ENCODE measurements at regions not wholly inside any gene's neighbourhood (a gene's known extent, or its start where the extent isn't known, plus 50 kb on each side); places are given as distances from the start of the nearest gene placed in this dataset.
"Not testable (repeated sequence)": the region's sequence is repeated elsewhere in the genome, so short reads cannot be mapped to it uniquely, and the experiment has no call there.

GRCh38 chr11:106514706-106515105 is 437.2 kb downstream of the AASDHPPT start:
- Histone ChIP-seq H3K4me1 (ENCODE audit: control insufficient read depth, insufficient read depth, low read length, unreplicated experiment) (no peaks in the 10 kb centered on the region), H3K4me3 (ENCODE audit: low read depth, low read length) (no peak overlapping the region), H2AFZ (ENCODE audit: low read length, unreplicated experiment) (no peak overlapping the region), H3K27me3 (ENCODE audit: insufficient read depth, low read length) (no peaks in the 10 kb centered on the region), H3K27ac (ENCODE audit: low read depth, low read length) (no peak overlapping the region), H3K79me2 (ENCODE audit: control insufficient read depth, insufficient read depth, low read length, unreplicated experiment) (no peaks in the 10 kb centered on the region), H3K36me3 (ENCODE audit: insufficient read depth, low read length) (no peaks in the 10 kb centered on the region)

DNA sequence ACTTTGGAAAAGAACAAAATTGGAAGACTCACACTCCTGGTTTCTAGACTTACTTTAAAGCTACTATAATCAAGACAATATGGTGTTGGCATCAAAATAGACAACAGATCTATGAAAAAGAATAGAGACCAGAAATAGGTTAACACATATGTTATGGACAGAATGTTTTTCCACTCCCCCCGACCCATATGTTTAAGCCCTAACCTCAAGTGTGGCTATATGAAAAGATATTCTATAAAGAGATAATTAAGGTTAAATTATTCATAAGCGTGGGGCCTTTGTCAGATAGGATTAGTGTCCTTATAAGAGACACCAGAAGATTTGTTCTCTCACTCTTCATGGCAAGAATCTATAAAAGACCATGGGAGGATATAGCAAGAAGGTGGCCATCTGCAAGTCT is 440.0 kb downstream of the AASDHPPT start:
- Histone ChIP-seq H3K79me2 (ENCODE audit: control insufficient read depth, insufficient read depth, low read length, unreplicated experiment) (no peaks in the 10 kb centered on the region), H3K27me3 (ENCODE audit: insufficient read depth, low read length) (no peaks in the 10 kb centered on the region), H3K27ac (ENCODE audit: low read depth, low read length) (no peak overlapping the region)

GRCh38 chr11:106520146-106520912 is 442.9 kb downstream of the AASDHPPT start:
- Histone ChIP-seq H3K27ac (ENCODE audit: low read depth, low read length) (no peak overlapping the region), H3K27me3 (ENCODE audit: insufficient read depth, low read length) (no peaks in the 10 kb centered on the region), H2AFZ (ENCODE audit: low read length, unreplicated experiment) (no peak overlapping the region), H3K79me2 (ENCODE audit: control insufficient read depth, insufficient read depth, low read length, unreplicated experiment) (no peaks in the 10 kb centered on the region), H3K4me1 (ENCODE audit: control insufficient read depth, insufficient read depth, low read length, unreplicated experiment) (no peaks in the 10 kb centered on the region), H3K36me3 (ENCODE audit: insufficient read depth, low read length) (no peaks in the 10 kb centered on the region), H3K4me3 (ENCODE audit: low read depth, low read length) (no peak overlapping the region)

More for the DNA sequence above, 440.0 kb downstream of the AASDHPPT start:
- Histone ChIP-seq H2AFZ (ENCODE audit: low read length, unreplicated experiment) (no peak overlapping the region), H3K36me3 (ENCODE audit: insufficient read depth, low read length) (no peaks in the 10 kb centered on the region), H3K4me3 (ENCODE audit: low read depth, low read length) (no peak overlapping the region), H3K4me1 (ENCODE audit: control insufficient read depth, insufficient read depth, low read length, unreplicated experiment) (no peaks in the 10 kb centered on the region)

DNA sequence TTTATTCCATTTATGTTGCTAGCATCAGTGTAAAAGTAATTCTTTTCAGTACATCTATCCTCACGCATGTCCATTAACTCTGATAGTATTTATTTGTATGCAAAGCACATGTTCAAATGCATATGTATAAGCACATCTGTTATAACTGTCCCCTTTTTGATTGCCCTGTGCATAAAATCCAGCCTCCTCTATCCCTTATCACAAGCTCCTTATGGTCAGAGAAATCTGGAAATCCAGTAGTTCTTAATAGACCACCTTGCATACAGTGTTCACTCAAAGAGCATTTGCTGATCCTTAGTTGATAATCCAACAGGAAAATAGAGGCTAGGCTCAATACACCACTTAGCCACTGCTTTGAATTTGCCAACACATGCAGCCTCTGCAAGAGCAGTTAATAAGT is 443.5 kb downstream of the AASDHPPT start:
- Histone ChIP-seq H3K36me3 (ENCODE audit: insufficient read depth, low read length) (no peaks in the 10 kb centered on the region), H3K4me1 (ENCODE audit: control insufficient read depth, insufficient read depth, low read length, unreplicated experiment) (no peaks in the 10 kb centered on the region), H3K4me3 (ENCODE audit: low read depth, low read length) (no peak overlapping the region), H2AFZ (ENCODE audit: low read length, unreplicated experiment) (no peak overlapping the region), H3K27me3 (ENCODE audit: insufficient read depth, low read length) (no peaks in the 10 kb centered on the region), H3K79me2 (ENCODE audit: control insufficient read depth, insufficient read depth, low read length, unreplicated experiment) (no peaks in the 10 kb centered on the region), H3K27ac (ENCODE audit: low read depth, low read length) (no peak overlapping the region)

DNA sequence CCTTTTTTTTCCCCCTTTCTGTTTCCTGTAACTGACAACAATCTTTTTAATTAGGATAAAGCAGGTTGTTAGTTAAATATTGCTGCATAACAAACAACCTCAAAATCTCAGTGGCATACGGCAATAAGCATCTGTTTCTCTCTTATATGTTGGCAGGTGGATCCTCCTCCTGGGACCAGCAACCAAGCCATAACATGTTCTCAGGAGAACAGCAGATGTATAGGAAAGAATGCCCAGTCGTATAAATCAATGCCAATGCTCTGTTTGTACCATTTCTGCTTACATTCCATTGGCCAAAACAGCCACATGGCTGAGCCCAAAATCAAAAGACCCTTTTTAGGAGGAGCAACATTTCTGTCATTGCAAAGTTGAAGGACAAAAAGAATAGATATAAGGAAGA is 445.7 kb downstream of the AASDHPPT start:
- Histone ChIP-seq H2AFZ (ENCODE audit: low read length, unreplicated experiment) (no peak overlapping the region), H3K4me1 (ENCODE audit: control insufficient read depth, insufficient read depth, low read length, unreplicated experiment) (no peaks in the 10 kb centered on the region), H3K27ac (ENCODE audit: low read depth, low read length) (no peak overlapping the region), H3K4me3 (ENCODE audit: low read depth, low read length) (no peak overlapping the region), H3K27me3 (ENCODE audit: insufficient read depth, low read length) (no peaks in the 10 kb centered on the region), H3K79me2 (ENCODE audit: control insufficient read depth, insufficient read depth, low read length, unreplicated experiment) (no peaks in the 10 kb centered on the region), H3K36me3 (ENCODE audit: insufficient read depth, low read length) (no peaks in the 10 kb centered on the region)

- H3K79me2 ChIP-seq (ENCODE audit: control insufficient read depth, insufficient read depth, low read length, unreplicated experiment): no peaks in the 10 kb centered on the region
- no peak overlapping the region for H3K27ac ChIP-seq (ENCODE audit: low read depth, low read length)
- H3K4me1 ChIP-seq (ENCODE audit: control insufficient read depth, insufficient read depth, low read length, unreplicated experiment): no peaks in the 10 kb centered on the region
Measured at GRCh38 chr11:106523921-106524320, 446.5 kb downstream of the AASDHPPT start.

GRCh38 chr11:106524436-106524835 is 447.0 kb downstream of the AASDHPPT start:
- Histone ChIP-seq H3K36me3 (ENCODE audit: insufficient read depth, low read length) (no peaks in the 10 kb centered on the region), H3K79me2 (ENCODE audit: control insufficient read depth, insufficient read depth, low read length, unreplicated experiment) (no peaks in the 10 kb centered on the region), H3K4me1 (ENCODE audit: control insufficient read depth, insufficient read depth, low read length, unreplicated experiment) (no peaks in the 10 kb centered on the region), H3K27ac (ENCODE audit: low read depth, low read length) (no peak overlapping the region), H3K4me3 (ENCODE audit: low read depth, low read length) (no peak overlapping the region), H3K27me3 (ENCODE audit: insufficient read depth, low read length) (no peaks in the 10 kb centered on the region), H2AFZ (ENCODE audit: low read length, unreplicated experiment) (no peak overlapping the region)

More at GRCh38 chr11:106523921-106524320, 446.5 kb downstream of the AASDHPPT start:
- H2AFZ ChIP-seq (ENCODE audit: low read length, unreplicated experiment): no peak overlapping the region
- H3K4me3 ChIP-seq (ENCODE audit: low read depth, low read length): no peak overlapping the region
- no peaks in the 10 kb centered on the region for H3K36me3 ChIP-seq (ENCODE audit: insufficient read depth, low read length)
- no peaks in the 10 kb centered on the region for H3K27me3 ChIP-seq (ENCODE audit: insufficient read depth, low read length)

DNA sequence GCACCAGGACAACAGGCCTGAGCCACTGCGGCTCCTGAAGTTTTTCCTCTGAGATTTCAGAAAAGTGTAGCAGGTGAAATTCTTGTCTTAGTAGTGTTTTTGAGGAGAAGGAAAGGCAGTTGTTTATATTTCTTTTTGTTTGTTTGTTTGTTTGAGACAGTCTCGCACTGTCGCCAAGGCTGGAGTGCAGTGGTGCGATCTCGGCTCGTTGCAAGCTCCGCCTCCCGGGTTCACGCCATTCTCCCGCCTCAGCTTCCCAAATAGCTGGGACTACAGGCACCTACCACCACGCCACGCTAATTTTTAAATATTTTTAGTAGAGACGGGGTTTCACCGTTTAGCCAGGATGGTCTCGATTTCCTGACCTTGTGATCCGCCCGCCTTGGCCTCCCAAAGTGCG is 454.2 kb downstream of the AASDHPPT start:
- not testable (repeated sequence) for H3K4me1 ChIP-seq (ENCODE audit: control insufficient read depth, insufficient read depth, low read length, unreplicated experiment); H3K36me3 ChIP-seq (ENCODE audit: insufficient read depth, low read length)

DNA sequence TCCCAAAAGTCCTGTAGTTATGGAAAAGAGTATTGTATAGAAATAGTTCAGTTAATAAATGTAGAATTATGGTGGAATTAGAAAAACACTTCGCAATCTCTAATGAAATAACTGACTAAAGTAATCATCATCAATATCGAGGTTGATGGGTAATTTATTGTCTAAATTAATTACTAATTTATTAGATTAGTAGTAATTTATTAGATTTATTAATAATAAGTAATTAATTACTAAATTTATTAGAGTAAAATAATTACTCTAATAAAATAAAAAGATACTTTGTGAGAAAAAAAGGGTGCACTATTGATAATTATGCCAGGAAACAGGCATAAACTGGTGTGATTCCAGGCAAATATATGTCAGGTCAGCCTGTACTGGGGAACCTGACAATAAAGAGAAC is 455.6 kb downstream of the AASDHPPT start:
- Histone ChIP-seq H2AFZ (ENCODE audit: low read length, unreplicated experiment) (no peak overlapping the region), H3K36me3 (ENCODE audit: insufficient read depth, low read length) (no peaks in the 10 kb centered on the region), H3K27me3 (ENCODE audit: insufficient read depth, low read length) (no peaks in the 10 kb centered on the region), H3K4me1 (ENCODE audit: control insufficient read depth, insufficient read depth, low read length, unreplicated experiment) (no peaks in the 10 kb centered on the region), H3K79me2 (ENCODE audit: control insufficient read depth, insufficient read depth, low read length, unreplicated experiment) (no peaks in the 10 kb centered on the region), H3K4me3 (ENCODE audit: low read depth, low read length) (no peak overlapping the region), H3K27ac (ENCODE audit: low read depth, low read length) (no peak overlapping the region)

More for the DNA sequence above, 454.2 kb downstream of the AASDHPPT start:
- H2AFZ ChIP-seq (ENCODE audit: low read length, unreplicated experiment); H3K79me2 ChIP-seq (ENCODE audit: control insufficient read depth, insufficient read depth, low read length, unreplicated experiment); H3K27me3 ChIP-seq (ENCODE audit: insufficient read depth, low read length); H3K27ac ChIP-seq (ENCODE audit: low read depth, low read length); H3K4me3 ChIP-seq (ENCODE audit: low read depth, low read length): not testable (repeated sequence)

DNA sequence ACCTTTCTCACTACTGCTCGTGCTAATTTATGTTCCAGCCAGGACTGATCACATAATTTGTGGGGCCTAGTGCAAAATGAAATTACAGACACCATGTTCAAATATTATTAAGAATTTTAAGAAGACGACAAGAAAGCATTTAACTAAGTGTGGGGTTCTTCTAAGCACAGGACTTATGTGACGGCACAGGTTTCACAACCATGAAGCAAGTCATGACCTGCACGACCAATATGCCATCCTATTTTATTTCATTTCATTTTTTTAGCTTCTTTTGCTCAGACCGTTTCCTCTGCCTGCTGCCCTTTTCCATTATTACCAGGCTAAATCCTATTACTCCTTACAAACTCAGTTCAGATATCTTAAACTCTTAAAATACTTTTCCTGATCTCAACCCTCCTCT is 462.5 kb downstream of the AASDHPPT start:
- Histone ChIP-seq H3K27me3 (ENCODE audit: insufficient read depth, low read length) (no peaks in the 10 kb centered on the region), H2AFZ (ENCODE audit: low read length, unreplicated experiment) (no peak overlapping the region), H3K36me3 (ENCODE audit: insufficient read depth, low read length) (no peaks in the 10 kb centered on the region), H3K79me2 (ENCODE audit: control insufficient read depth, insufficient read depth, low read length, unreplicated experiment) (no peaks in the 10 kb centered on the region), H3K4me1 (ENCODE audit: control insufficient read depth, insufficient read depth, low read length, unreplicated experiment) (no peaks in the 10 kb centered on the region), H3K27ac (ENCODE audit: low read depth, low read length) (no peak overlapping the region), H3K4me3 (ENCODE audit: low read depth, low read length) (no peak overlapping the region)

- Histone ChIP-seq H3K79me2 (ENCODE audit: control insufficient read depth, insufficient read depth, low read length, unreplicated experiment) (no peaks in the 10 kb centered on the region), H3K4me1 (ENCODE audit: control insufficient read depth, insufficient read depth, low read length, unreplicated experiment) (no peaks in the 10 kb centered on the region), H3K36me3 (ENCODE audit: insufficient read depth, low read length) (no peaks in the 10 kb centered on the region), H3K27me3 (ENCODE audit: insufficient read depth, low read length) (no peaks in the 10 kb centered on the region), H2AFZ (ENCODE audit: low read length, unreplicated experiment) (no peak overlapping the region), H3K27ac (ENCODE audit: low read depth, low read length) (no peak overlapping the region), H3K4me3 (ENCODE audit: low read depth, low read length) (no peak overlapping the region)
Measured at GRCh38 chr11:106548406-106548805, 469.9 kb downstream of the GUCY1A2 start.
